ENCODE measurements at regions not wholly inside any gene's neighbourhood (a gene's known extent, or its start where the extent isn't known, plus 50 kb on each side); places are given as distances from the start of the nearest gene placed in this dataset.

- TF ChIP-seq, protein P1, sequence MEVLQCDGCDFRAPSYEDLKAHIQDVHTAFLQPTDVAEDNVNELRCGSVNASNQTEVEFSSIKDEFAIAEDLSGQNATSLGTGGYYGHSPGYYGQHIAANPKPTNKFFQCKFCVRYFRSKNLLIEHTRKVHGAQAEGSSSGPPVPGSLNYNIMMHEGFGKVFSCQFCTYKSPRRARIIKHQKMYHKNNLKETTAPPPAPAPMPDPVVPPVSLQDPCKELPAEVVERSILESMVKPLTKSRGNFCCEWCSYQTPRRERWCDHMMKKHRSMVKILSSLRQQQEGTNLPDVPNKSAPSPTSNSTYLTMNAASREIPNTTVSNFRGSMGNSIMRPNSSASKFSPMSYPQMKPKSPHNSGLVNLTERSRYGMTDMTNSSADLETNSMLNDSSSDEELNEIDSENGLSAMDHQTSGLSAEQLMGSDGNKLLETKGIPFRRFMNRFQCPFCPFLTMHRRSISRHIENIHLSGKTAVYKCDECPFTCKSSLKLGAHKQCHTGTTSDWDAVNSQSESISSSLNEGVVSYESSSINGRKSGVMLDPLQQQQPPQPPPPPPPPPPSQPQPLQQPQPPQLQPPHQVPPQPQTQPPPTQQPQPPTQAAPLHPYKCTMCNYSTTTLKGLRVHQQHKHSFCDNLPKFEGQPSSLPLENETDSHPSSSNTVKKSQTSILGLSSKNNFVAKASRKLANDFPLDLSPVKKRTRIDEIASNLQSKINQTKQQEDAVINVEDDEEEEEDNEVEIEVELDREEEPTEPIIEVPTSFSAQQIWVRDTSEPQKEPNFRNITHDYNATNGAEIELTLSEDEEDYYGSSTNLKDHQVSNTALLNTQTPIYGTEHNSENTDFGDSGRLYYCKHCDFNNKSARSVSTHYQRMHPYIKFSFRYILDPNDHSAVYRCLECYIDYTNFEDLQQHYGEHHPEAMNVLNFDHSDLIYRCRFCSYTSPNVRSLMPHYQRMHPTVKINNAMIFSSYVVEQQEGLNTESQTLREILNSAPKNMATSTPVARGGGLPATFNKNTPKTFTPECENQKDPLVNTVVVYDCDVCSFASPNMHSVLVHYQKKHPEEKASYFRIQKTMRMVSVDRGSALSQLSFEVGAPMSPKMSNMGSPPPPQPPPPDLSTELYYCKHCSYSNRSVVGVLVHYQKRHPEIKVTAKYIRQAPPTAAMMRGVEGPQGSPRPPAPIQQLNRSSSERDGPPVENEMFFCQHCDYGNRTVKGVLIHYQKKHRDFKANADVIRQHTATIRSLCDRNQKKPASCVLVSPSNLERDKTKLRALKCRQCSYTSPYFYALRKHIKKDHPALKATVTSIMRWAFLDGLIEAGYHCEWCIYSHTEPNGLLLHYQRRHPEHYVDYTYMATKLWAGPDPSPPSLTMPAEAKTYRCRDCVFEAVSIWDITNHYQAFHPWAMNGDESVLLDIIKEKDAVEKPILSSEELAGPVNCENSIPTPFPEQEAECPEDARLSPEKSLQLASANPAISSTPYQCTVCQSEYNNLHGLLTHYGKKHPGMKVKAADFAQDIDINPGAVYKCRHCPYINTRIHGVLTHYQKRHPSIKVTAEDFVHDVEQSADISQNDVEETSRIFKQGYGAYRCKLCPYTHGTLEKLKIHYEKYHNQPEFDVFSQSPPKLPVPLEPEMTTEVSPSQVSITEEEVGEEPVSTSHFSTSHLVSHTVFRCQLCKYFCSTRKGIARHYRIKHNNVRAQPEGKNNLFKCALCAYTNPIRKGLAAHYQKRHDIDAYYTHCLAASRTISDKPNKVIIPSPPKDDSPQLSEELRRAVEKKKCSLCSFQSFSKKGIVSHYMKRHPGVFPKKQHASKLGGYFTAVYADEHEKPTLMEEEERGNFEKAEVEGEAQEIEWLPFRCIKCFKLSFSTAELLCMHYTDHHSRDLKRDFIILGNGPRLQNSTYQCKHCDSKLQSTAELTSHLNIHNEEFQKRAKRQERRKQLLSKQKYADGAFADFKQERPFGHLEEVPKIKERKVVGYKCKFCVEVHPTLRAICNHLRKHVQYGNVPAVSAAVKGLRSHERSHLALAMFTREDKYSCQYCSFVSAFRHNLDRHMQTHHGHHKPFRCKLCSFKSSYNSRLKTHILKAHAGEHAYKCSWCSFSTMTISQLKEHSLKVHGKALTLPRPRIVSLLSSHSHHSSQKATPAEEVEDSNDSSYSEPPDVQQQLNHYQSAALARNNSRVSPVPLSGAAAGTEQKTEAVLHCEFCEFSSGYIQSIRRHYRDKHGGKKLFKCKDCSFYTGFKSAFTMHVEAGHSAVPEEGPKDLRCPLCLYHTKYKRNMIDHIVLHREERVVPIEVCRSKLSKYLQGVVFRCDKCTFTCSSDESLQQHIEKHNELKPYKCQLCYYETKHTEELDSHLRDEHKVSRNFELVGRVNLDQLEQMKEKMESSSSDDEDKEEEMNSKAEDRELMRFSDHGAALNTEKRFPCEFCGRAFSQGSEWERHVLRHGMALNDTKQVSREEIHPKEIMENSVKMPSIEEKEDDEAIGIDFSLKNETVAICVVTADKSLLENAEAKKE (CRISPR knock-in tag; IDR thresholded peaks at IDR 0.05): no peak
- TF ChIP-seq ZNF331 (CRISPR knock-in tag; IDR thresholded peaks at IDR 0.05; ENCODE audit: low read depth) (no peak), STAT1 (IDR thresholded peaks at IDR 0.05; ENCODE audit: unreplicated experiment) (no peak)
Observed at GRCh38 chr3:13705051-13705450, 156.1 kb downstream of the FBLN2 start (continued).

GRCh38 chr3:13704174-13704573 lies 155.2 kb downstream of the FBLN2 start:
- H3K9me3 Mint-ChIP-seq: peaks cover 45% of the 10 kb centered on the region
- TF ChIP-seq EZH2 (IDR thresholded peaks at IDR 0.05; ENCODE audit: low read depth, unreplicated experiment): no peak
- no peak for TF ChIP-seq ZNF114 (CRISPR knock-in tag; IDR thresholded peaks at IDR 0.05)
- TF ChIP-seq, protein P2, sequence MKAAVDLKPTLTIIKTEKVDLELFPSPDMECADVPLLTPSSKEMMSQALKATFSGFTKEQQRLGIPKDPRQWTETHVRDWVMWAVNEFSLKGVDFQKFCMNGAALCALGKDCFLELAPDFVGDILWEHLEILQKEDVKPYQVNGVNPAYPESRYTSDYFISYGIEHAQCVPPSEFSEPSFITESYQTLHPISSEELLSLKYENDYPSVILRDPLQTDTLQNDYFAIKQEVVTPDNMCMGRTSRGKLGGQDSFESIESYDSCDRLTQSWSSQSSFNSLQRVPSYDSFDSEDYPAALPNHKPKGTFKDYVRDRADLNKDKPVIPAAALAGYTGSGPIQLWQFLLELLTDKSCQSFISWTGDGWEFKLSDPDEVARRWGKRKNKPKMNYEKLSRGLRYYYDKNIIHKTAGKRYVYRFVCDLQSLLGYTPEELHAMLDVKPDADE (IDR thresholded peaks at IDR 0.05): no peak
- no peak for TF ChIP-seq NANOG (IDR thresholded peaks at IDR 0.05; ENCODE audit: borderline replicate concordance)
- TF ChIP-seq, protein P1 (CRISPR knock-in tag; IDR thresholded peaks at IDR 0.05): no peak
- TF ChIP-seq STAT1 (IDR thresholded peaks at IDR 0.05; ENCODE audit: unreplicated experiment): no peak
- no peak for TF ChIP-seq ZNF331 (CRISPR knock-in tag; IDR thresholded peaks at IDR 0.05; ENCODE audit: low read depth)
- no peak for TF ChIP-seq JUNB (IDR thresholded peaks at IDR 0.05; ENCODE audit: unreplicated experiment)
- TF ChIP-seq CREB1 (CRISPR knock-in tag; IDR thresholded peaks at IDR 0.05; ENCODE audit: low read depth): no peak

More at GRCh38 chr3:13704174-13704573, 155.2 kb downstream of the FBLN2 start:
- Mint-ChIP-seq H3K36me3 (ENCODE audit: low read depth) (peaks cover 7% of the 10 kb centered on the region), H3K27me3 (ENCODE audit: insufficient read depth, low read depth, poor library complexity) (peaks cover 12% of the 10 kb centered on the region), H3K4me3 (no peak overlapping the region), H3K27ac (no peak overlapping the region), H3K4me1 (peaks cover 9% of the 10 kb centered on the region)
- Histone ChIP-seq H3K9me2 (ENCODE audit: insufficient read depth) (peaks cover 15% of the 10 kb centered on the region), H3K4me1 (ENCODE audit: insufficient read depth) (peaks cover 10% of the 10 kb centered on the region; the same call in 1 of the 2 replicates), H3K36me3 (ENCODE audit: insufficient read depth) (no peaks in the 10 kb centered on the region), H3K79me2 (replicated peaks; ENCODE audit: insufficient read depth) (no peaks in the 10 kb centered on the region), H3K4me2 (no peak overlapping the region), H4K20me1 (replicated peaks; ENCODE audit: insufficient read depth) (no peaks in the 10 kb centered on the region), H3K27me3 (ENCODE audit: insufficient read depth) (no peaks in the 10 kb centered on the region), H3F3A (replicated peaks; ENCODE audit: low read depth) (no peaks in the 10 kb centered on the region), H3K4me3 (no peak overlapping the region), H3K27ac (ENCODE audit: low read depth) (no peak overlapping the region), H2AFZ (no peak overlapping the region)
- ATAC-seq (no peak), DNase-seq (ENCODE audit: low spot score) (no peak)

Measured in GM23338 (cell line).